ENCODE measurements at regions not wholly inside any gene's neighbourhood (a gene's known extent, or its start where the extent isn't known, plus 50 kb on each side); places are given as distances from the start of the nearest gene placed in this dataset.

GRCh38 chr16:6363896-6364607 lies 968.6 kb upstream of the RBFOX1 start:
- TF ChIP-seq CTCF (conservative IDR thresholded peaks at IDR 0.05; ENCODE audit: low read length) (no peak), EZH2phosphoT487 (IDR thresholded peaks at IDR 0.05; ENCODE audit: borderline replicate concordance, low read depth, low read length) (no peak)
- CTCF ChIA-PET (ENCODE audit: unreplicated experiment) = no interaction called here

DNA sequence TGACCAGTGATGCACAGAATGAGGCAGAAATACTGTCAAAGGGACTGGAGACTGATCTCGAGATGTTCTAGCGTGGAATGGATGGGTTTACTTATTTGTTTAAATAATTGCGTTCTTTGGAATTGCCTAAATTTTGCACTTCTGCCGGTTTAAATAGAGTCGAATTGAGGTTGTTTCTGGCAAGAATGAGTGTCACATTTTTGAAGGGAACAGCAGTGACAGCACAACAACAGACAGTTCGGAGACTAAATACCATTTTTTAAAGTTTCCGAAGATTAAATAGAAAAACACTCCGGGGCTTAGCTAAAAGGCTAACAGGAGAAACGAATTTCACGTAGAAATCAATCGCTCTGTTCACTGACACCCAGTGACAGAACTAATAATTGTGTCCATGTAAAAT lies 969.2 kb upstream of the RBFOX1 start:
- no peaks in the 10 kb centered on the region for H3K36me3 ChIP-seq (ENCODE audit: insufficient read depth, low read length)
- ChIA-PET CTCF (ENCODE audit: unreplicated experiment) (no interaction called here), POLR2A (no interaction called here)
- H3K4me1 ChIP-seq (ENCODE audit: insufficient read depth, low read length, poor library complexity, severe bottlenecking) = no peaks in the 10 kb centered on the region
- H3K4me2 ChIP-seq (ENCODE audit: low read length) = no peak overlapping the region
- H3K4me3 ChIP-seq (ENCODE audit: low read depth, low read length, poor library complexity, severe bottlenecking) = no peak overlapping the region
- no peaks in the 10 kb centered on the region for H3K9me3 ChIP-seq (ENCODE audit: low read length)
- H3K79me2 ChIP-seq (ENCODE audit: insufficient read depth, low read depth, low read length) = no peaks in the 10 kb centered on the region
- no peak for TF ChIP-seq CTCF (conservative IDR thresholded peaks at IDR 0.05; ENCODE audit: low read length)
- no peak for TF ChIP-seq EZH2phosphoT487 (IDR thresholded peaks at IDR 0.05; ENCODE audit: borderline replicate concordance, low read depth, low read length)
- no peak overlapping the region for H2AFZ ChIP-seq (ENCODE audit: low read length)
- DNase-seq (ENCODE audit: low spot score) = no peak
- intact Hi-C loops (cut with micrococcal nuclease; ENCODE audit: unreplicated experiment) = no loop called here
- no TSS peak for BruUV-seq (replicated peaks)
- no peaks in the 10 kb centered on the region for H3K9me2 ChIP-seq (ENCODE audit: insufficient read depth, low read length)
- H4K20me1 ChIP-seq (ENCODE audit: insufficient read depth, low read length) = no peaks in the 10 kb centered on the region
- no peak overlapping the region for H3K27ac ChIP-seq (ENCODE audit: low read depth, low read length, poor library complexity, severe bottlenecking)

More at GRCh38 chr16:6363896-6364607, 968.6 kb upstream of the RBFOX1 start:
- POLR2A ChIA-PET = no interaction called here
- Histone ChIP-seq H3K4me2 (ENCODE audit: low read length) (no peak overlapping the region), H2AFZ (ENCODE audit: low read length) (no peak overlapping the region), H3K9me2 (ENCODE audit: insufficient read depth, low read length) (no peaks in the 10 kb centered on the region), H3K4me3 (ENCODE audit: low read depth, low read length, poor library complexity, severe bottlenecking) (no peak overlapping the region), H3K9me3 (ENCODE audit: low read length) (no peaks in the 10 kb centered on the region), H3K79me2 (ENCODE audit: insufficient read depth, low read depth, low read length) (no peaks in the 10 kb centered on the region), H3K4me1 (ENCODE audit: insufficient read depth, low read length, poor library complexity, severe bottlenecking) (no peaks in the 10 kb centered on the region), H4K20me1 (ENCODE audit: insufficient read depth, low read length) (no peaks in the 10 kb centered on the region), H3K36me3 (ENCODE audit: insufficient read depth, low read length) (no peaks in the 10 kb centered on the region), H3K27ac (ENCODE audit: low read depth, low read length, poor library complexity, severe bottlenecking) (no peak overlapping the region)
- intact Hi-C loops (cut with micrococcal nuclease; ENCODE audit: unreplicated experiment) = no loop called here
- no peak for DNase-seq (ENCODE audit: low spot score)
- BruUV-seq (replicated peaks) = no TSS peak

- Histone ChIP-seq H3K27ac (ENCODE audit: low read depth, low read length, poor library complexity, severe bottlenecking) (no peak overlapping the region), H3K4me2 (ENCODE audit: low read length) (no peak overlapping the region), H3K4me3 (ENCODE audit: low read depth, low read length, poor library complexity, severe bottlenecking) (no peak overlapping the region), H3K36me3 (ENCODE audit: insufficient read depth, low read length) (no peaks in the 10 kb centered on the region), H4K20me1 (ENCODE audit: insufficient read depth, low read length) (no peaks in the 10 kb centered on the region), H3K4me1 (ENCODE audit: insufficient read depth, low read length, poor library complexity, severe bottlenecking) (no peaks in the 10 kb centered on the region), H2AFZ (ENCODE audit: low read length) (no peak overlapping the region), H3K9me3 (ENCODE audit: low read length) (no peaks in the 10 kb centered on the region), H3K79me2 (ENCODE audit: insufficient read depth, low read depth, low read length) (no peaks in the 10 kb centered on the region), H3K9me2 (ENCODE audit: insufficient read depth, low read length) (no peaks in the 10 kb centered on the region)
- ChIA-PET CTCF (ENCODE audit: unreplicated experiment) (no interaction called here), POLR2A (no interaction called here)
- no peak for DNase-seq (ENCODE audit: low spot score)
- intact Hi-C loops (cut with micrococcal nuclease; ENCODE audit: unreplicated experiment) = no loop called here
- no peak for TF ChIP-seq CTCF (conservative IDR thresholded peaks at IDR 0.05; ENCODE audit: low read length)
- TF ChIP-seq EZH2phosphoT487 (IDR thresholded peaks at IDR 0.05; ENCODE audit: borderline replicate concordance, low read depth, low read length) = no peak
- BruUV-seq (replicated peaks) = no TSS peak
These were observed 970.3 kb upstream of the RBFOX1 start for GRCh38 chr16:6362321-6362720.
